ENCODE measurements at regions not wholly inside any gene's neighbourhood (a gene's known extent, or its start where the extent isn't known, plus 50 kb on each side); places are given as distances from the start of the nearest gene placed in this dataset.

DNA sequence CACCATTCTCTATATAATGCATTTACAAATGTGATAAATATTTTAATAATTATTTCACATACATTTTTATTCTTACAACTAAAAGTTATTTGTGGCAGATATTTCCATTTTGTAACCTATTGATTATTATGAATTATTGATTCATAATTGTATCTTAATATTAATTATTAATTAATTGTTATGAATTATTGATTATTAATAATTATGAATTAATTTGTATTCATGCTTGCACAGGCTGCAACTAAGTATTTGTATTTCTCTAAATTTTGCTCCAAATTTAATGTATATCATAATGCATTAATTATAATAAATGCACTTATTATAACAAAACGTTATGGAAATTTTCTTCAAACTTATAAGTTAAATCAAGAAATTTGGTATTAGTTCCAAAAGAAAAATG, 929.7 kb downstream of the PCDH7 start:
- TF ChIP-seq, protein P1, sequence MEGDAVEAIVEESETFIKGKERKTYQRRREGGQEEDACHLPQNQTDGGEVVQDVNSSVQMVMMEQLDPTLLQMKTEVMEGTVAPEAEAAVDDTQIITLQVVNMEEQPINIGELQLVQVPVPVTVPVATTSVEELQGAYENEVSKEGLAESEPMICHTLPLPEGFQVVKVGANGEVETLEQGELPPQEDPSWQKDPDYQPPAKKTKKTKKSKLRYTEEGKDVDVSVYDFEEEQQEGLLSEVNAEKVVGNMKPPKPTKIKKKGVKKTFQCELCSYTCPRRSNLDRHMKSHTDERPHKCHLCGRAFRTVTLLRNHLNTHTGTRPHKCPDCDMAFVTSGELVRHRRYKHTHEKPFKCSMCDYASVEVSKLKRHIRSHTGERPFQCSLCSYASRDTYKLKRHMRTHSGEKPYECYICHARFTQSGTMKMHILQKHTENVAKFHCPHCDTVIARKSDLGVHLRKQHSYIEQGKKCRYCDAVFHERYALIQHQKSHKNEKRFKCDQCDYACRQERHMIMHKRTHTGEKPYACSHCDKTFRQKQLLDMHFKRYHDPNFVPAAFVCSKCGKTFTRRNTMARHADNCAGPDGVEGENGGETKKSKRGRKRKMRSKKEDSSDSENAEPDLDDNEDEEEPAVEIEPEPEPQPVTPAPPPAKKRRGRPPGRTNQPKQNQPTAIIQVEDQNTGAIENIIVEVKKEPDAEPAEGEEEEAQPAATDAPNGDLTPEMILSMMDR (IDR thresholded peaks at IDR 0.05; ENCODE audit: low read depth, low read length) = no peak
- no peak for DNase-seq (ENCODE audit: extremely low read depth, low read depth)

DNA sequence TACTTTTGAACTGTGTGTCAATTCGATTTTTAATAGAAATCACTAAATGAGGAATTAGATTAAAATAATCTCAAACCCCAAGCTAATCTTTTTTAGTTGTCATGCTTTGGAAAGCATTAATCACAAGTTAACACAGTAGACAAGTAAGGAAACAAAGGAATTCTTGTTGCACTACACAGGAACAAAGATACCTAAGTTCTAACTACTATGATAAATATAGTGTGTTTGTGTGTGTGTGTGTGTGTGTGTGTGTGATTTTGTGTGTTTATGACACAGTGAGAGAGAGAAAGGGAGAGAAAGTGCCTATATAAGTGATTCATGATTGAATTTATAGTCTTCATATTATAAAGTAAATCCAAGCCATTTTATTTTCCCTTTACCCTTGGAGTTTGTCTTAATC, 931.4 kb downstream of the PCDH7 start:
- TF ChIP-seq, protein P1 (IDR thresholded peaks at IDR 0.05; ENCODE audit: low read depth, low read length) = no peak
- no peak for DNase-seq (ENCODE audit: extremely low read depth, low read depth)

DNA sequence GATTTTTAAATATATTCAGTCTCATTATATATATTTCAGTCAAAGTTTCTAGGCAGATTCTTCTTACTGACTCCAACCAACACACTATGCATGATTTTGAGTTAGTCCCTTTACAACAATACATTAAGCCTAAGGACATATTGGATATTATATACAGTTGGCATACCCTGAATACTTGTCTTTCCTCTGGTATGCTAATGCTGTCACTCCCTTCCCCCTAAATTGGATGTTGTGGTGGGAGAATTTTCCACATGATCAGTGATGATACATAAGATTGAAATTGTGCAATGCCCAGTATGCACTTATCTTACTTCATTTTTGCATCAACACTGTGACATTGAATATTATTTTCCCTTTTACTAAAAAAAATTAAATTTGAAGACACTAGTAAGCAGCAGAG, 935.2 kb downstream of the PCDH7 start:
- TF ChIP-seq, protein P1 (IDR thresholded peaks at IDR 0.05; ENCODE audit: low read depth, low read length) = no peak
- no peak for DNase-seq (ENCODE audit: extremely low read depth, low read depth)

DNA sequence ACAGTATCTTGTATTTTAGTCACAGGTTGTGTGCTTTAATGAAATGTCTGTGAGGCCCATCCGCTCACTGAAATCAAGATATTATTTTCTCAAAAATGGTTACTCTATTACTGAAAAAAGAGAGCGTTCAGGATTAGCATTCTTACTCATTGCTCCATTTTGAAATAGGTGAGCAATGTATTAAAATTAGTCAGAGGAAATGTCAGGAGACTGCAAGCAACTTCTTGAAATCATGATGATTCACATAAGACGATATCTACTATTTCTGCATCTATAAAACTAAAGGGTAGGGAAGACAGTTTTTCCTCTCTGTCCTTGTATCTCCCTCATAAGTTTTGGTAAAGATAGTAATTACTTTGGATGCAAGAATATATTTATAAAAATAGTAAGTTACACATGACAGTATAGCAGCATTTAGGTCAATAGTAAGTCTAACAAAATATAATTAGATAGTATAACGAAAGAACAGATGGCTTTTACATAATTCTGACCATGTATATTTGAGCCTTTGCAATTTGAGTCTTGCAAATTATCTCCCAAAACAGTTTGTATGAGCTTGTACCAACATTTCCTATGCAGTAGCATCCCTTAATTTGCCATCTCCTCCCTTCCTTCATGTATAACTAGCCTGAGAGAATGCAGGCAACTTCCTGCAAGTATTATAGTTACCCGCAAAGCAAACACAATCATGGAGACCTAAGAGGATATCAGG, 937.8 kb downstream of the PCDH7 start:
- TF ChIP-seq, protein P1 (IDR thresholded peaks at IDR 0.05; ENCODE audit: low read depth, low read length) = no peak
- DNase-seq (ENCODE audit: extremely low read depth, low read depth) = no peak

DNA sequence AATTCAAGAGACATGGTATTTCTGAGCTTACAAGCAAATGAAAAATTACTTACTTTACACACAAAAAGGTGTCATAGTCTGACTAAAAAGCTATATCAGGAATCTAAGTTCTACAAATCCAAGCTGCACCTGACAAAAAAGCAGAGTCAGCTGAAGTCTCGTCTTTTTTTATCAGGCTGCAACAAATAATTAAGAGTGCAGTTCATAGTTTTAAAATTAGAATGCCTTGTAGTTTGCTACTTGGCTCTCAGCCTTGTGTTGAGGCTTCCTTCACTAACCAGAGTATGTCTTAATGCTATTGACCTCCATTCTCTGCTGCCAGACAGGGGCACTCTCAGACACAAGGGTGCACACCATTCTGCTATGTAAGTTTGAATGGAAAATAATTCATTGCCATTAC, 940.7 kb downstream of the PCDH7 start:
- DNase-seq (ENCODE audit: extremely low read depth, low read depth) = no peak
- TF ChIP-seq, protein P1 (IDR thresholded peaks at IDR 0.05; ENCODE audit: low read depth, low read length) = no peak

DNA sequence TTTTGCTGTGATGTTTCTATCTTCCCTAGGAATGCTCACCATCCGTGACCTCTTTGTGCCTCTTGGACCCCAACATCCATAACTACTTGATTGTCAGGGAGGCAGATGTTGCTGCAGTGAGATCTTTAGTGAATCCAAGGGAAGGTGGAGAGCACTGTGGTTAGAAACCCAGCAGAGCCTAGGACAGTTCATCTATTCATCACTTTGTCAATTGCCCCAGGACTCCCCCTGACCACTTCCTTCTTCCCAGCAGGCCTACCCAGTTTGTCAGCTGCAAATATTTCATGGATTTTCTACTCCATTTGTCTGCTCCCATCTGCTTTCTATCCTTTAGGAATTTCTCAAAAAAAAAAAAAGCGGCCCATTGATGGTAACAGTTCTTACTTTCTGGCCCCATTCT, 942.8 kb downstream of the PCDH7 start:
- no peak for DNase-seq (ENCODE audit: extremely low read depth, low read depth)
- TF ChIP-seq, protein P1 (IDR thresholded peaks at IDR 0.05; ENCODE audit: low read depth, low read length) = no peak

DNA sequence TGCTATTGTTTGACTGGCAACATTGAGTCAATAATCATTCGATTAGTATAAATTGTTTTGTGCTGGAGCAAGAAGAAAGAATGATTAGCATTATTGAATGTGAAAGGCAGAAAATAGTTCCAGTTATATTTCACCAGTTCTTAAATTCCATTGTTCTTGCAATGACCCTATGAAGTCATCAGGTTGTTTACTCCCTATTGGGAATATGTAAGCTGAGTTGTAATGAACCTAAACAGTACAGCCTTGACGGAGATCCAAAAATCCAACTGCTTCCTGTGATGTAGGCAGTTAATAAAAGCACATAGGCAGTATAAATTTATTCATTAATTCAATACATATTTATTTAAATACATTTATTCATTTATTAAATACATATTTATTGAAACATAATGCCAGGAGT, 947.5 kb downstream of the PCDH7 start:
- TF ChIP-seq, protein P1 (IDR thresholded peaks at IDR 0.05; ENCODE audit: low read depth, low read length) = no peak
- DNase-seq (ENCODE audit: extremely low read depth, low read depth) = no peak
